IMR-90 (cell line): ENCODE measurements at regions not wholly inside any gene's neighbourhood (a gene's known extent, or its start where the extent isn't known, plus 50 kb on each side); places are given as distances from the start of the nearest gene placed in this dataset.

ENCODE experiments used
- ATAC-seq: fragments of 200-7000 bp; cut with Tn5 transposase; 2 replicates; pipeline ENCODE4 v1.9.1; 2020; ENCODE audit warnings: low read depth, mild to moderate bottlenecking, moderate library complexity
- BruUV-seq: library from RNA; stranded (reverse); fragments of 400-500 nt; replicated peaks from 2 replicates; lab custom pipeline; 2021; lab: Mats Ljungman, UMichigan
- CTCF ChIA-PET: fragments of 300-600 bp; formaldehyde crosslinking; extraction: SDS; loops from one replicate; lab custom pipeline; 2021; ENCODE audit warnings: antibody characterized with exemption; lab: Yijun Ruan, JAX
- POLR2A ChIA-PET: fragments of 300-600 bp; sonication (Branson Sonifier 250); formaldehyde crosslinking; loops from one replicate; lab custom pipeline; 2022; ENCODE audit warnings: antibody characterized with exemption; ENCODE audit not compliant: unreplicated experiment; lab: Charles Lee
- DNase-seq: peaks from one replicate; pipeline ENCODE4 v3.0.0; 2013
- H2AFZ ChIP-seq: replicated peaks from 2 replicates; pipeline ENCODE3; 2013; ENCODE audit warnings: low read length, mild to moderate bottlenecking; ENCODE audit not compliant: poor library complexity
- H2AK5ac ChIP-seq: 2 replicates; pipeline ENCODE4 v1.6.1; 2013; ENCODE audit warnings: low read depth, low read length, inconsistent platforms
- H2AK9ac ChIP-seq: replicated peaks from 2 replicates; pipeline ENCODE3; 2013; ENCODE audit warnings: mild to moderate bottlenecking, low read depth, low read length, moderate library complexity; ENCODE audit not compliant: poor library complexity
- H2BK120ac ChIP-seq: 2 replicates; pipeline ENCODE4 v1.6.1; 2013; ENCODE audit warnings: low read depth, low read length, inconsistent platforms
- H2BK15ac ChIP-seq: 3 replicates; pipeline ENCODE4 v1.6.1; 2013; ENCODE audit warnings: low read depth, low read length, inconsistent platforms
- H2BK20ac ChIP-seq: 2 replicates; pipeline ENCODE4 v1.6.1; 2013; ENCODE audit warnings: low read depth, mild to moderate bottlenecking, inconsistent platforms, low read length, moderate library complexity
- H2BK5ac ChIP-seq: 2 replicates; pipeline ENCODE4 v1.6.1; 2013; ENCODE audit warnings: mild to moderate bottlenecking, low read depth, low read length, inconsistent platforms; ENCODE audit not compliant: poor library complexity, severe bottlenecking
- H3K14ac ChIP-seq: replicated peaks from 2 replicates; pipeline ENCODE4 v1.6.1; 2013; ENCODE audit warnings: low read depth, low read length, inconsistent platforms
- H3K18ac ChIP-seq: 2 replicates; pipeline ENCODE4 v1.6.1; 2013; ENCODE audit warnings: low read depth, low read length, control low read depth
- H3K23ac ChIP-seq: 2 replicates; pipeline ENCODE4 v1.6.1; 2013; ENCODE audit warnings: low read depth, low read length, inconsistent platforms
- H3K27ac ChIP-seq: 2 replicates; pipeline ENCODE4 v1.5.1; 2013; ENCODE audit warnings: mild to moderate bottlenecking, control low read depth, low read length; ENCODE audit not compliant: insufficient read depth
- H3K27me3 ChIP-seq: 2 replicates; pipeline ENCODE4 v1.6.1; 2013; ENCODE audit warnings: low read length; ENCODE audit not compliant: control insufficient read depth, insufficient read depth
- H3K36me3 ChIP-seq: 2 replicates; pipeline ENCODE4 v1.6.1; 2013; ENCODE audit warnings: low read length, mixed read lengths; ENCODE audit not compliant: control insufficient read depth, insufficient read depth
- H3K4ac ChIP-seq: 2 replicates; pipeline ENCODE4 v1.6.1; 2013; ENCODE audit warnings: low read depth, low read length, inconsistent platforms
- H3K4me1 ChIP-seq: 2 replicates; pipeline ENCODE4 v1.6.1; 2013; ENCODE audit warnings: low read length, mixed read lengths; ENCODE audit not compliant: control insufficient read depth, insufficient read depth
- H3K4me2 ChIP-seq: 2 replicates; pipeline ENCODE4 v1.6.1; 2013; ENCODE audit warnings: low read depth, mild to moderate bottlenecking, control low read depth, low read length, moderate library complexity
- H3K4me3 ChIP-seq: 2 replicates; pipeline ENCODE4 v1.5.1; 2013; ENCODE audit warnings: low read depth, mild to moderate bottlenecking, control low read depth, low read length, moderate library complexity; ENCODE audit not compliant: insufficient read depth
- H3K56ac ChIP-seq: 2 replicates; pipeline ENCODE4 v1.6.1; 2013; ENCODE audit warnings: low read length, inconsistent platforms; ENCODE audit not compliant: insufficient read depth; ENCODE audit errors: extremely low read depth
- H3K79me1 ChIP-seq, 2 experiments: 2 replicates each; pipeline ENCODE4 v1.6.1; 2013; ENCODE audit warnings: low read length in 2 of 2, inconsistent platforms in 1 of 2, low read depth in 1 of 2
- H3K9ac ChIP-seq: 2 replicates; pipeline ENCODE4 v1.6.1; 2013; ENCODE audit warnings: low read depth, low read length, control low read depth
- H3K9me1 ChIP-seq: 2 replicates; pipeline ENCODE4 v1.6.1; 2013; ENCODE audit warnings: low read length, inconsistent platforms; ENCODE audit not compliant: insufficient read depth
- H3K9me3 ChIP-seq: 2 replicates; pipeline ENCODE4 v1.6.1; 2013; ENCODE audit warnings: low read length; ENCODE audit not compliant: control insufficient read depth, insufficient read depth
- H4K20me1 ChIP-seq: 2 replicates; pipeline ENCODE4 v1.6.1; 2013; ENCODE audit warnings: low read length, inconsistent platforms; ENCODE audit not compliant: insufficient read depth
- H4K5ac ChIP-seq: 2 replicates; pipeline ENCODE4 v1.6.1; 2013; ENCODE audit warnings: mild to moderate bottlenecking, low read depth, low read length, control low read depth
- H4K8ac ChIP-seq, 2 experiments: 2 replicates each; pipeline ENCODE4 v1.6.1; 2013; ENCODE audit warnings: low read depth in 2 of 2, low read length in 2 of 2, control low read depth in 1 of 2, inconsistent platforms in 1 of 2
- H4K91ac ChIP-seq: 2 replicates; pipeline ENCODE4 v1.6.1; 2013; ENCODE audit warnings: low read depth, low read length, inconsistent platforms; ENCODE audit not compliant: insufficient read depth
- BHLHE40 ChIP-seq: fragments of 150-350 bp; IDR thresholded peaks from 2 replicates; pipeline ENCODE4 v1.6.1; 2016; ENCODE audit warnings: mild to moderate bottlenecking, low read depth, low read length
- CEBPB ChIP-seq: IDR thresholded peaks from 2 replicates; pipeline ENCODE4 v1.6.1; 2012; ENCODE audit warnings: low read depth, low read length, improper control_type of control experiment
- CHD1 ChIP-seq: IDR thresholded peaks from 2 replicates; pipeline ENCODE4 v1.6.1; 2012; ENCODE audit warnings: low read depth, low read length, improper control_type of control experiment
- FOS ChIP-seq: fragments of 150-350 bp; IDR thresholded peaks from 2 replicates; pipeline ENCODE4 v1.6.1; 2016; ENCODE audit warnings: low read depth, low read length
- MAFK ChIP-seq: IDR thresholded peaks from 2 replicates; pipeline ENCODE4 v1.6.1; 2012; ENCODE audit warnings: low read depth, low read length, improper control_type of control experiment
- MAZ ChIP-seq: IDR thresholded peaks from 2 replicates; pipeline ENCODE4 v1.6.1; 2012; ENCODE audit warnings: low read depth, mild to moderate bottlenecking, low read length, improper control_type of control experiment, moderate library complexity, borderline replicate concordance
- MXI1 ChIP-seq: IDR thresholded peaks from 2 replicates; pipeline ENCODE4 v1.6.1; 2012; ENCODE audit warnings: low read depth, mild to moderate bottlenecking, low read length, moderate library complexity, borderline replicate concordance
- NFE2L2 ChIP-seq: fragments of 150-350 bp; IDR thresholded peaks from 2 replicates; pipeline ENCODE4 v1.6.1; 2016; ENCODE audit warnings: low read depth, mild to moderate bottlenecking, low read length
- POLR2A ChIP-seq: IDR thresholded peaks from 2 replicates; pipeline ENCODE4 v1.6.1; 2012; ENCODE audit warnings: mild to moderate bottlenecking, low read depth, low read length
- RAD21 ChIP-seq: IDR thresholded peaks from 2 replicates; pipeline ENCODE4 v1.6.1; 2012; ENCODE audit warnings: low read length, improper control_type of control experiment
- RCOR1 ChIP-seq: IDR thresholded peaks from 2 replicates; pipeline ENCODE4 v1.6.1; 2012; ENCODE audit warnings: mild to moderate bottlenecking, low read length, improper control_type of control experiment; ENCODE audit not compliant: insufficient replicate concordance
- RFX5 ChIP-seq: IDR thresholded peaks from 2 replicates; pipeline ENCODE4 v1.8.0; 2012; ENCODE audit warnings: low read depth, mild to moderate bottlenecking, low read length, moderate library complexity
- SMC3 ChIP-seq: fragments of 150-350 bp; IDR thresholded peaks from 2 replicates; pipeline ENCODE4 v1.6.1; 2016; ENCODE audit warnings: low read depth, mild to moderate bottlenecking, antibody characterized with exemption, low read length, moderate library complexity
- WGBS, 2 experiments: methylation state at CpG; one replicate each; pipeline versions ENCODE4 v1.1.5 to v1.1.7; 2013; ENCODE audit warnings: missing lambda C conversion rate in 2 of 2; ENCODE audit not compliant: insufficient read length in 1 of 2; ENCODE audit errors: extremely low coverage in 2 of 2; 5-methylcytosine and 5-hydroxymethylcytosine counted together
- dilution Hi-C: fragments of 300-500 bp; cut with HindIII; formaldehyde crosslinking; loops from one replicate; pipeline ENCODE4 v1.14.3; 2018; ENCODE audit warnings: low sequenced_read_pairs; ENCODE audit not compliant: unreplicated experiment
- in situ Hi-C: fragments of 300-500 bp; cut with MboI; formaldehyde crosslinking; loops from 3 replicates; pipeline ENCODE4 v1.14.3; 2019; ENCODE audit warnings: low sequenced_read_pairs, inconsistent platforms, mixed read lengths
- intact Hi-C: fragments of 100-400 bp; cut with micrococcal nuclease; formaldehyde crosslinking; loops from 2 replicates; pipeline ENCODE4 v1.10.0; 2022
- TF ChIP-seq, protein P1 (sequence below): fragments of 150-350 bp; IDR thresholded peaks from 2 replicates; pipeline ENCODE4 v1.6.1; 2016; ENCODE audit warnings: low read depth, mild to moderate bottlenecking, low read length, moderate library complexity, borderline replicate concordance
- TF ChIP-seq, protein P2 (sequence below): conservative IDR thresholded peaks from 2 replicates; pipeline ENCODE4 v1.5.1; 2012; ENCODE audit warnings: mild to moderate bottlenecking, low read depth, low read length, improper control_type of control experiment
- TF ChIP-seq, protein P3 (sequence below): fragments of 150-350 bp; IDR thresholded peaks from 2 replicates; pipeline ENCODE4 v1.6.1; 2017; ENCODE audit warnings: mild to moderate bottlenecking, antibody characterized with exemption, low read length, low read depth

DNA sequence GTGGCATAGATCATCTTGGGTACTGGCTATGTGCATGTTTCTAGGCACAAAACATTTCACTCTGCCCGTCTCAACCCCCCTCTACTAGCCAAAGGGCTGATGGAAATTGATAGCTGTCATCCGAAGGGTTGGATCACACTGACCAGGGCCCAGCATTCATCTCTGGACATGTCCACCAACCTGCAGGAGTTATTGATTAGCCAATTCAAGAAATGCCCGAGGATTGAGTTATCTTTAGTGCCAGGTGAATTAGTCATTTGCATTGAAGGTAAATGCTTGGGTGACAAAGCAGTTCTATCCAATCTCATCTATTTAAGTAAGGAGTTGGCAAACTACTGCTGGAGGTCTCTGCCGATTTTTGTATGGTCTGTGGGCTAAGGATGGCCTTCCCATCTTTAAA is 80.1 kb downstream of the CD164 start:
- no TSS peak for BruUV-seq
- H3K27me3 ChIP-seq = peaks cover 29% of the 10 kb centered on the region
- no peak for DNase-seq
- dilution Hi-C loops = no loop called here
- no peak for ATAC-seq
- no peak overlapping the region for H3K14ac ChIP-seq
- no peak overlapping the region for H4K8ac ChIP-seq
- H2BK20ac ChIP-seq = no peak overlapping the region
- H3K36me3 ChIP-seq = no peaks in the 10 kb centered on the region
- in situ Hi-C loops = no loop called here
- H3K79me1 ChIP-seq = no peaks in the 10 kb centered on the region
- H2BK5ac ChIP-seq = no peak overlapping the region
- TF ChIP-seq MAFK = no peak
- no peak for TF ChIP-seq MXI1
- no peak for TF ChIP-seq POLR2A
- no peak for TF ChIP-seq MAZ
- no peak for TF ChIP-seq CHD1
- TF ChIP-seq, protein P1, sequence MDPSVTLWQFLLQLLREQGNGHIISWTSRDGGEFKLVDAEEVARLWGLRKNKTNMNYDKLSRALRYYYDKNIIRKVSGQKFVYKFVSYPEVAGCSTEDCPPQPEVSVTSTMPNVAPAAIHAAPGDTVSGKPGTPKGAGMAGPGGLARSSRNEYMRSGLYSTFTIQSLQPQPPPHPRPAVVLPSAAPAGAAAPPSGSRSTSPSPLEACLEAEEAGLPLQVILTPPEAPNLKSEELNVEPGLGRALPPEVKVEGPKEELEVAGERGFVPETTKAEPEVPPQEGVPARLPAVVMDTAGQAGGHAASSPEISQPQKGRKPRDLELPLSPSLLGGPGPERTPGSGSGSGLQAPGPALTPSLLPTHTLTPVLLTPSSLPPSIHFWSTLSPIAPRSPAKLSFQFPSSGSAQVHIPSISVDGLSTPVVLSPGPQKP = no peak
- TF ChIP-seq RFX5 = no peak
- no peak for TF ChIP-seq NFE2L2
- no peak for TF ChIP-seq FOS
- TF ChIP-seq, protein P2, sequence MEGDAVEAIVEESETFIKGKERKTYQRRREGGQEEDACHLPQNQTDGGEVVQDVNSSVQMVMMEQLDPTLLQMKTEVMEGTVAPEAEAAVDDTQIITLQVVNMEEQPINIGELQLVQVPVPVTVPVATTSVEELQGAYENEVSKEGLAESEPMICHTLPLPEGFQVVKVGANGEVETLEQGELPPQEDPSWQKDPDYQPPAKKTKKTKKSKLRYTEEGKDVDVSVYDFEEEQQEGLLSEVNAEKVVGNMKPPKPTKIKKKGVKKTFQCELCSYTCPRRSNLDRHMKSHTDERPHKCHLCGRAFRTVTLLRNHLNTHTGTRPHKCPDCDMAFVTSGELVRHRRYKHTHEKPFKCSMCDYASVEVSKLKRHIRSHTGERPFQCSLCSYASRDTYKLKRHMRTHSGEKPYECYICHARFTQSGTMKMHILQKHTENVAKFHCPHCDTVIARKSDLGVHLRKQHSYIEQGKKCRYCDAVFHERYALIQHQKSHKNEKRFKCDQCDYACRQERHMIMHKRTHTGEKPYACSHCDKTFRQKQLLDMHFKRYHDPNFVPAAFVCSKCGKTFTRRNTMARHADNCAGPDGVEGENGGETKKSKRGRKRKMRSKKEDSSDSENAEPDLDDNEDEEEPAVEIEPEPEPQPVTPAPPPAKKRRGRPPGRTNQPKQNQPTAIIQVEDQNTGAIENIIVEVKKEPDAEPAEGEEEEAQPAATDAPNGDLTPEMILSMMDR = no peak
- no peak for TF ChIP-seq RCOR1
- no peak for TF ChIP-seq BHLHE40
- TF ChIP-seq SMC3 = no peak
- TF ChIP-seq, protein P3, sequence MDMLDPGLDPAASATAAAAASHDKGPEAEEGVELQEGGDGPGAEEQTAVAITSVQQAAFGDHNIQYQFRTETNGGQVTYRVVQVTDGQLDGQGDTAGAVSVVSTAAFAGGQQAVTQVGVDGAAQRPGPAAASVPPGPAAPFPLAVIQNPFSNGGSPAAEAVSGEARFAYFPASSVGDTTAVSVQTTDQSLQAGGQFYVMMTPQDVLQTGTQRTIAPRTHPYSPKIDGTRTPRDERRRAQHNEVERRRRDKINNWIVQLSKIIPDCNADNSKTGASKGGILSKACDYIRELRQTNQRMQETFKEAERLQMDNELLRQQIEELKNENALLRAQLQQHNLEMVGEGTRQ = no peak
- no peak for TF ChIP-seq CEBPB
- no peak for TF ChIP-seq RAD21
- WGBS, 2 experiments = no CpG with 5 or more reads among the region's 4 CpGs
- H3K4me2 ChIP-seq = no peak overlapping the region
- H3K9ac ChIP-seq = no peak overlapping the region
- H3K9me3 ChIP-seq = no peaks in the 10 kb centered on the region
- no peak overlapping the region for H3K56ac ChIP-seq
- no peak overlapping the region for H3K23ac ChIP-seq
- no peak overlapping the region for H3K27ac ChIP-seq
- H2BK120ac ChIP-seq = no peak overlapping the region
- CTCF ChIA-PET = no interaction called here
- H3K4ac ChIP-seq = no peak overlapping the region
- no peaks in the 10 kb centered on the region for H4K20me1 ChIP-seq
- intact Hi-C loops = no loop called here
- no peak overlapping the region for H2AK9ac ChIP-seq
- no peak overlapping the region for H3K18ac ChIP-seq
- POLR2A ChIA-PET = no interaction called here
- no peak overlapping the region for H2AFZ ChIP-seq
- H4K5ac ChIP-seq = no peak overlapping the region
- H3K9me1 ChIP-seq = no peaks in the 10 kb centered on the region
- no peak overlapping the region for H3K4me3 ChIP-seq
- no peak overlapping the region for H4K91ac ChIP-seq
- no peaks in the 10 kb centered on the region for H3K4me1 ChIP-seq
- no peak overlapping the region for H2BK15ac ChIP-seq
- no peak overlapping the region for H2AK5ac ChIP-seq
